ENCODE measurements at regions not wholly inside any gene's neighbourhood (a gene's known extent, or its start where the extent isn't known, plus 50 kb on each side); places are given as distances from the start of the nearest gene placed in this dataset.
"Not testable (repeated sequence)": the region's sequence is repeated elsewhere in the genome, so short reads cannot be mapped to it uniquely, and the experiment has no call there.

GRCh38 chr17:13153036-13153435, 135.2 kb upstream of the ELAC2 start:
- no peak for DNase-seq (ENCODE audit: low read depth in 2 of 2)

GRCh38 chr17:13152501-13152900, 134.7 kb upstream of the ELAC2 start:
- no peak for DNase-seq (ENCODE audit: low read depth in 2 of 2)

- not testable (repeated sequence) for DNase-seq (ENCODE audit: low read depth in 2 of 2)
Measured at GRCh38 chr17:13150738-13151137, 132.9 kb upstream of the ELAC2 start.

- DNase-seq (ENCODE audit: low read depth in 2 of 2): no peak
Measured at GRCh38 chr17:13143001-13143400, 125.2 kb upstream of the ELAC2 start.

GRCh38 chr17:13140750-13141149, 122.9 kb upstream of the ELAC2 start:
- no peak for DNase-seq (ENCODE audit: low read depth in 2 of 2)

GRCh38 chr17:13135506-13135905, 117.7 kb upstream of the ELAC2 start:
- no peak for DNase-seq (ENCODE audit: low read depth in 2 of 2)

GRCh38 chr17:13134076-13134475, 116.2 kb upstream of the ELAC2 start:
- DNase-seq (ENCODE audit: low read depth in 2 of 2): no peak

GRCh38 chr17:13131225-13131624, 113.4 kb upstream of the ELAC2 start:
- DNase-seq (ENCODE audit: low read depth in 2 of 2): no peak

GRCh38 chr17:13129356-13129755, 111.5 kb upstream of the ELAC2 start:
- DNase-seq (ENCODE audit: low read depth in 2 of 2): no peak

GRCh38 chr17:13128676-13129075, 110.8 kb upstream of the ELAC2 start:
- no peak for DNase-seq (ENCODE audit: low read depth in 2 of 2)

GRCh38 chr17:13127921-13128602, 110.2 kb upstream of the ELAC2 start:
- DNase-seq (ENCODE audit: low read depth in 2 of 2): no peak

- DNase-seq (ENCODE audit: low read depth in 2 of 2): no peak
Measured at GRCh38 chr17:13120864-13121263, 103.0 kb upstream of the ELAC2 start.

- DNase-seq (ENCODE audit: low read depth in 2 of 2): no peak
Measured at GRCh38 chr17:13118311-13118710, 100.5 kb upstream of the ELAC2 start.

- no peak for DNase-seq (ENCODE audit: low read depth in 2 of 2)
Measured at GRCh38 chr17:13117616-13118015, 99.8 kb upstream of the ELAC2 start.

- DNase-seq (ENCODE audit: low read depth in 2 of 2): no peak
Measured at GRCh38 chr17:13114601-13115031, 96.8 kb upstream of the ELAC2 start.

GRCh38 chr17:13113821-13114525, 96.1 kb upstream of the ELAC2 start:
- DNase-seq (ENCODE audit: low read depth in 2 of 2): no peak

- DNase-seq (ENCODE audit: low read depth in 2 of 2): no peak
Measured at GRCh38 chr17:13107676-13108235, 89.9 kb upstream of the ELAC2 start.

GRCh38 chr17:13106171-13106570, 88.3 kb upstream of the ELAC2 start:
- no peak for DNase-seq (ENCODE audit: low read depth in 2 of 2)

- no peak for DNase-seq (ENCODE audit: low read depth in 2 of 2)
Measured at GRCh38 chr17:13104576-13104975, 86.7 kb upstream of the ELAC2 start.

- DNase-seq (ENCODE audit: low read depth in 2 of 2): no peak
Measured at GRCh38 chr17:13102477-13102876, 84.7 kb upstream of the ELAC2 start.

GRCh38 chr17:13099926-13100325, 82.1 kb upstream of the ELAC2 start:
- no peak for DNase-seq (ENCODE audit: low read depth in 2 of 2)

- no peak for DNase-seq (ENCODE audit: low read depth in 2 of 2)
Measured at GRCh38 chr17:13099089-13099735, 81.4 kb upstream of the ELAC2 start.

All from dermis microvascular lymphatic vessel endothelial cell (primary cell).